Kidney (tissue), 13 donors: ENCODE measurements at regions not wholly inside any gene's neighbourhood (a gene's known extent, or its start where the extent isn't known, plus 50 kb on each side); places are given as distances from the start of the nearest gene placed in this dataset.

Source experiments
- DNase-seq, 5 donors: peaks; one replicate each; pipeline ENCODE4 v3.0.0-alpha.2; 2013 to 2020
- FAIRE-seq: peaks from 2 replicates; lab custom pipeline; 2012; peaks lifted over from hg19 to GRCh38; lab: Jason Lieb, UNC
- H3K27ac ChIP-seq, 2 donors: one replicate each; pipeline ENCODE4 v1.7.0; 2013; ENCODE audit warnings: low read depth in 2 of 2, low read length in 2 of 2, inconsistent platforms in 1 of 2
- H3K27me3 ChIP-seq: one replicate; pipeline ENCODE4 v1.7.1; 2013; ENCODE audit warnings: low read length, inconsistent platforms; ENCODE audit not compliant: control insufficient read depth, insufficient read depth
- H3K36me3 ChIP-seq, 3 donors: one replicate each; pipeline versions ENCODE4 v1.7.0 to v1.7.1; 2013; ENCODE audit warnings: low read length in 3 of 3, control low read depth in 1 of 3, inconsistent platforms in 1 of 3; ENCODE audit not compliant: insufficient read depth in 3 of 3, control insufficient read depth in 2 of 3
- H3K4me1 ChIP-seq, 3 donors: one replicate each; pipeline versions ENCODE4 v1.7.0 to v1.7.1; 2013; ENCODE audit warnings: low read length in 3 of 3, inconsistent platforms in 1 of 3, low read depth in 1 of 3; ENCODE audit not compliant: control insufficient read depth in 2 of 3, insufficient read depth in 2 of 3
- H3K4me3 ChIP-seq, 3 donors: one replicate each; pipeline versions ENCODE4 v1.7.0 to v1.8.1; 2013; ENCODE audit warnings: low read length in 3 of 3, control low read depth in 1 of 3, inconsistent platforms in 1 of 3
- H3K9ac ChIP-seq, 3 donors: one replicate each; pipeline versions ENCODE4 v1.7.0 to v1.7.1; 2013; ENCODE audit warnings: low read length in 3 of 3, control low read depth in 1 of 3, inconsistent platforms in 1 of 3
- H3K9me3 ChIP-seq, 3 donors: one replicate each; pipeline versions ENCODE4 v1.7.0 to v1.7.1; 2013; ENCODE audit warnings: low read length in 3 of 3, control low read depth in 1 of 3, inconsistent platforms in 1 of 3; ENCODE audit not compliant: control insufficient read depth in 2 of 3, insufficient read depth in 1 of 3
- intact Hi-C: fragments of 100-400 bp; cut with DNase I; formaldehyde crosslinking; loops from one replicate; pipeline ENCODE4 v1.11.1; 2022
- TF ChIP-seq, protein P1 (sequence below): IDR thresholded peaks from 3 replicates; pipeline ENCODE4 v1.5.1; 2012; ENCODE audit warnings: mild to moderate bottlenecking, moderate library complexity, borderline replicate concordance; ENCODE audit not compliant: insufficient read depth; ENCODE audit errors: extremely low read depth
- donor health status: control.
- donor health status: control.
- donor health status: control.
- donor health status: control.
- donor health status: control.
- donor health status: DM: yes; HTN: yes; CAD: no.
- donor health status: Normal renal cell carcinoma (clear cell type).

DNA sequence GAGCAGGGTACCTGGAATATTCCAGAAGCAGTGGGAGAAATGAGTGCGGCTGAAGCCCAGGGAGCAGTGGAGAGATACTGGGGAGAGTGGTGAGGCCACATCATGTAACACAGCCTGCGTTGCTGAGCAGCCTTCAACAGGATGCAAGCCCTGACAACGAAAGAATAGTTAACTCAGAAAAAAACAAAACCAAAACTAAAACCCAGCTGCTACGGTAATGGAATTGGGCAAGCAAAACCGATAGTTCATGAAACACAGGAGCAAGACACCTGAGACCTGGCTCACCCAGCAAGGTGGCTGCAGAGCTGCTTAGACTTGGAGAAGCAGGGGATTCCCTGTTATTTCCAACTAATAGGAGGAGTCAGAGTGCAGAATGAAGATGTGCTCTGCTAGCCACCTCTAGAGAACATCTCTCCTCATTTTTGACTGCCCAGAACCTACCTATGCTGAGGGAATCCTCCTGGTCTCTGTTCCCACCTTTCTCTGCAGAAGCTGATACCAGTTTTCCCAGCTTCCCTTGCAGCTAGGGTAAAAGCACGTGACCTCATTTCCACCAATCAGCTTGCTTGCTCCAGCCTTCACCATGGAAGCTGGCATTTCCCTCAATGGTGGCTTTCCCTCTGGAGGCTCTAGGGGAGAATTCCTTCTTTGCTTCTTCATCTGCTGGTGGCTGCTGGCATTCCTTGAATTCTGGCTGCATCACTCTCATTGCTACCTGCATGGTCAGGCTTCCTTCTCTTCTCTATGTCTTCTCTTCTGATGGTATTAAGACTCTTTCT, 59.4 kb upstream of the XYLT1 start:
- H3K27ac ChIP-seq, result no peak overlapping the region
- no peak for DNase-seq
- H3K27me3 ChIP-seq, result no peaks in the 10 kb centered on the region
- H3K36me3 ChIP-seq, result no peaks in the 10 kb centered on the region
- no peak overlapping the region for H3K9ac ChIP-seq
- H3K9me3 ChIP-seq, result no peaks in the 10 kb centered on the region
- H3K4me1 ChIP-seq, result no peaks in the 10 kb centered on the region
- H3K4me3 ChIP-seq, result no peak overlapping the region
- intact Hi-C loops, result no loop called here
- TF ChIP-seq, protein P1, sequence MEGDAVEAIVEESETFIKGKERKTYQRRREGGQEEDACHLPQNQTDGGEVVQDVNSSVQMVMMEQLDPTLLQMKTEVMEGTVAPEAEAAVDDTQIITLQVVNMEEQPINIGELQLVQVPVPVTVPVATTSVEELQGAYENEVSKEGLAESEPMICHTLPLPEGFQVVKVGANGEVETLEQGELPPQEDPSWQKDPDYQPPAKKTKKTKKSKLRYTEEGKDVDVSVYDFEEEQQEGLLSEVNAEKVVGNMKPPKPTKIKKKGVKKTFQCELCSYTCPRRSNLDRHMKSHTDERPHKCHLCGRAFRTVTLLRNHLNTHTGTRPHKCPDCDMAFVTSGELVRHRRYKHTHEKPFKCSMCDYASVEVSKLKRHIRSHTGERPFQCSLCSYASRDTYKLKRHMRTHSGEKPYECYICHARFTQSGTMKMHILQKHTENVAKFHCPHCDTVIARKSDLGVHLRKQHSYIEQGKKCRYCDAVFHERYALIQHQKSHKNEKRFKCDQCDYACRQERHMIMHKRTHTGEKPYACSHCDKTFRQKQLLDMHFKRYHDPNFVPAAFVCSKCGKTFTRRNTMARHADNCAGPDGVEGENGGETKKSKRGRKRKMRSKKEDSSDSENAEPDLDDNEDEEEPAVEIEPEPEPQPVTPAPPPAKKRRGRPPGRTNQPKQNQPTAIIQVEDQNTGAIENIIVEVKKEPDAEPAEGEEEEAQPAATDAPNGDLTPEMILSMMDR, result no peak
- FAIRE-seq, result no peak

DNA sequence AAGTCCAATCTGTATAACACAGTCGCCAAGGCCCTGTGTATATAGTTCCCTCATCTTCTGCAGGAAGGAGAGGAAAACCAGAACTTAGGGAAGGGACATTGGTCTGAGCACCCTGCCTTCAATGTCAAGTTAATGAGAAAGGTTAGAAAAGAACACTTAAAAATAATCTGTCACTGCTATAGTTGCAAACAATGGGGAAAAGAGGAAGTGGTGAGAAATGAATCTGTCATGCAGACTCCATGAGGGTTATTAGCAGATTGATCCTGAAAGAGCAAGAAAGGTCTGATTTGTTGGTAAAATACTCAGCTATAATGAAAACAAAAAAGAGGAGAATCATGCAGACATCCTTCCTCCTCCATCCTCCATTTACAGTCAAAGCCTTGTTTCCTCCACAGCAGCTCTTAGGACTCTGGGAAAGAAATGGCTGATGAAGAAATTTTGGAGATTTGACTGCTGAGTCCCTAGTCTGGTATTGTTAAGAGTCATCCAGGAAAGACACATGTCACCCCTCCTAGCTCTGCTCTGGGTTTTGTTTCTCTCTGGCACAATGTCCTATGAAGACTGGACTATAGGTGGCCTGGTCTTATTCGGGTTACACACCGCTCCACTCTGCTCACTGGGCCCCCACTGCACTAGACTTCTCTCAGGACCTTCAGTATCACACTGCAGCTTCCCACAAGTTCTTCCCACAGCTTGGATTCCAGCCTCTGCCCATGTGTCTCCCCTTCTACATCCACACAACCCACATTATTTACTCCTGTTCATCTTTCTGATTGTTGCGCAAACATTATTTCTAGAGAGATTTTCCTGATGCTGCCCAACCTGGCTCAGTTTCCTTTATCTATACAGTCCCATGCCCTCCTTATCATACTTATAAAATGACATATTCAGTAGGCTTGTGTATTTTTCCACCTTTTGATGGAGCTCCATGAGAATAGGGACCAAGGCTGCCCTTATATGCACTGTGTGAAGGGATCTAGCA, 56.5 kb upstream of the XYLT1 start:
- H3K9ac ChIP-seq, result no peak overlapping the region
- no peak for DNase-seq
- no peak for FAIRE-seq

DNA sequence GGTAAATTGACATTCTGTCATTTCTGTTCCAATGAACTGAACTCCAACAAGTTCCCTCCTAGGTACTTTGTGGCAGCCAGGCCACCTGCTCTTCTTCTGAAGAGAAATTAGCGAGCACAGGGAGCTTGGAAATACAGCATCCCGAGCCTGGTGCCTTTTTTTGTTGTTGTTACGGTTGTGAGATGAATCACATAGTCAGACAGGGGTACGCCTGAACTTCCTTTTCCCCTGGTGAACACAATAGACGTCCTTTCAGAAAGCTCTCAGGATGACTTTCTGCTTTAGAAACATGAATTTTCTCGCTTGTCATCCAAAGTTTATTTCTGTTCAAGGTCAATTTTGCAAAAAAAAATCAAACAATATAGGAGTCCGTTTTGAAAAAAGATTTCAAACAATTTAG, 53.9 kb upstream of the XYLT1 start:
- Histone ChIP-seq H3K9ac (no peak overlapping the region), H3K27ac (no peak overlapping the region), H3K4me1 (no peaks in the 10 kb centered on the region), H3K36me3 (no peaks in the 10 kb centered on the region), H3K27me3 (no peaks in the 10 kb centered on the region), H3K4me3 (no peak overlapping the region), H3K9me3 (no peaks in the 10 kb centered on the region)
- intact Hi-C loops, result no loop called here
- TF ChIP-seq, protein P1, result no peak
- DNase-seq (no peak), FAIRE-seq (no peak)

More for the DNA sequence above, 56.5 kb upstream of the XYLT1 start:
- no peak overlapping the region for H3K27ac ChIP-seq
- intact Hi-C loops, result no loop called here
- H3K4me1 ChIP-seq, result no peaks in the 10 kb centered on the region
- no peaks in the 10 kb centered on the region for H3K36me3 ChIP-seq
- TF ChIP-seq, protein P1, result no peak
- no peaks in the 10 kb centered on the region for H3K9me3 ChIP-seq
- no peak overlapping the region for H3K4me3 ChIP-seq
- H3K27me3 ChIP-seq, result no peaks in the 10 kb centered on the region
